SK-N-SH (cell line): ENCODE measurements at regions not wholly inside any gene's neighbourhood (a gene's known extent, or its start where the extent isn't known, plus 50 kb on each side); places are given as distances from the start of the nearest gene placed in this dataset.

Experiments
- CTCF ChIA-PET: fragments of 300-600, 350-600 bp; formaldehyde crosslinking; extraction: SDS; loops from one replicate; lab custom pipeline; 2021; lab: Yijun Ruan, JAX
- POLR2A ChIA-PET: fragments of 350-600 bp; sonication (Branson Sonifier 250); formaldehyde crosslinking; extraction: SDS; loops from one replicate; lab custom pipeline; 2020; ENCODE audit warnings: antibody characterized with exemption, inconsistent platforms; lab: Yijun Ruan, JAX
- DNase-seq: peaks from one replicate; pipeline ENCODE4 v3.0.0; 2012
- H2AFZ ChIP-seq: fragments of 200-600 bp; sonication (generic); 2 replicates; pipeline ENCODE4 v1.8.1; 2016; ENCODE audit warnings: antibody characterized with exemption, mild to moderate bottlenecking, low read depth
- H3F3A ChIP-seq: fragments of 200-600 bp; sonication (generic); replicated peaks from 2 replicates; pipeline ENCODE3; 2016; ENCODE audit warnings: antibody characterized with exemption, mild to moderate bottlenecking; ENCODE audit not compliant: insufficient read depth
- H3K27ac ChIP-seq, 2 experiments: fragments of 200-500 bp in 1 of 2; fragments of 200-600 bp in 1 of 2; sonication (Bioruptor generic) in 1 of 2; sonication (generic), shearing (Covaris generic) in 1 of 2; 2 replicates each; pipeline versions ENCODE4 v1.5.1 to v1.6.1; 2014 to 2016; ENCODE audit warnings: low read depth in 2 of 2, inconsistent platforms in 1 of 2, low read length in 1 of 2, mild to moderate bottlenecking in 1 of 2, mixed read lengths in 1 of 2
- H3K27me3 ChIP-seq: fragments of 200-600 bp; sonication (generic), shearing (Covaris generic); 2 replicates; pipeline ENCODE4 v1.6.1; 2016; ENCODE audit warnings: mixed run types; ENCODE audit not compliant: insufficient read depth
- H3K36me3 ChIP-seq, 2 experiments: fragments of 200-500 bp in 1 of 2; fragments of 200-600 bp in 1 of 2; sonication (Bioruptor generic) in 1 of 2; sonication (generic) in 1 of 2; replicated peaks in 1 of 2; 2 replicates each; pipeline versions ENCODE3 to v1.5.1; 2014 to 2016; ENCODE audit warnings: low read length in 1 of 2, mild to moderate bottlenecking in 1 of 2; ENCODE audit not compliant: insufficient read depth in 2 of 2, control insufficient read depth in 1 of 2
- H3K4me1 ChIP-seq, 2 experiments: fragments of 200-500 bp in 1 of 2; fragments of 200-600 bp in 1 of 2; sonication (Bioruptor generic) in 1 of 2; sonication (generic), shearing (Covaris generic) in 1 of 2; 2 replicates each; pipeline versions ENCODE4 v1.5.1 to v1.6.1; 2014 to 2016; ENCODE audit warnings: low read depth in 1 of 2, low read length in 1 of 2, mixed run types in 1 of 2; ENCODE audit not compliant: insufficient read depth in 2 of 2, control insufficient read depth in 1 of 2
- H3K4me2 ChIP-seq: fragments of 200-600 bp; sonication (generic), shearing (Covaris generic); 2 replicates; pipeline ENCODE4 v1.6.1; 2017; ENCODE audit warnings: mixed run types
- H3K4me3 ChIP-seq, 2 experiments: fragments of 200-500 bp in 1 of 2; fragments of 200-600 bp in 1 of 2; sonication (Bioruptor generic) in 1 of 2; sonication (generic), shearing (Covaris generic) in 1 of 2; 2 replicates each; pipeline versions ENCODE4 v1.5.1 to v1.8.1; 2014 to 2016; ENCODE audit warnings: low read depth in 2 of 2, inconsistent platforms in 1 of 2, low read length in 1 of 2, mild to moderate bottlenecking in 1 of 2, mixed read lengths in 1 of 2, moderate library complexity in 1 of 2
- H3K79me2 ChIP-seq: fragments of 200-600 bp; sonication (generic); 2 replicates; pipeline ENCODE4 v1.8.1; 2017; ENCODE audit warnings: mild to moderate bottlenecking; ENCODE audit not compliant: insufficient read depth
- H3K9ac ChIP-seq: fragments of 200-600 bp; sonication (generic); 2 replicates; pipeline ENCODE4 v1.6.1; 2017; ENCODE audit warnings: mixed run types
- H3K9me2 ChIP-seq: fragments of 200-600 bp; sonication (generic); 2 replicates; pipeline ENCODE4 v1.6.1; 2017; ENCODE audit warnings: mixed run types
- H3K9me3 ChIP-seq: fragments of 200-600 bp; sonication (generic); 2 replicates; pipeline ENCODE4 v1.6.1; 2017; ENCODE audit warnings: mixed run types, mild to moderate bottlenecking, moderate library complexity
- H4K20me1 ChIP-seq: fragments of 200-600 bp; sonication (generic); 2 replicates; pipeline ENCODE4 v1.6.1; 2017; ENCODE audit warnings: mild to moderate bottlenecking, mixed run types; ENCODE audit not compliant: insufficient read depth
- EP300 ChIP-seq, 2 experiments: IDR thresholded peaks; 2 replicates each; pipeline versions ENCODE4 v1.4.0 to v1.6.1; 2012; ENCODE audit warnings: borderline replicate concordance in 1 of 2, low read depth in 1 of 2, low read length in 1 of 2
- EZH2phosphoT487 ChIP-seq: fragments of 200-600 bp; sonication (generic); IDR thresholded peaks from 2 replicates; pipeline ENCODE4 v1.6.1; 2017; ENCODE audit warnings: low read depth, mixed run types, mild to moderate bottlenecking, antibody characterized with exemption, moderate library complexity, borderline replicate concordance
- FOXM1 ChIP-seq: IDR thresholded peaks from 2 replicates; pipeline ENCODE4 v1.4.0; 2012; ENCODE audit warnings: low read depth, mild to moderate bottlenecking
- GABPA ChIP-seq: IDR thresholded peaks from 2 replicates; pipeline ENCODE4 v1.4.0; 2012; ENCODE audit warnings: low read depth, mild to moderate bottlenecking
- GATA2 ChIP-seq: sonication (generic); formaldehyde crosslinking; IDR thresholded peaks from 2 replicates; pipeline ENCODE4 v1.5.0; 2020; ENCODE audit warnings: mild to moderate bottlenecking, missing genetic modification reagents
- JUND ChIP-seq: IDR thresholded peaks from 2 replicates; pipeline ENCODE4 v1.4.0; 2012
- NRF1 ChIP-seq: IDR thresholded peaks from 2 replicates; pipeline ENCODE4 v1.6.1; 2012; ENCODE audit warnings: low read depth, mild to moderate bottlenecking, low read length
- RFX5 ChIP-seq: IDR thresholded peaks from 2 replicates; pipeline ENCODE4 v1.6.1; 2012; ENCODE audit warnings: mild to moderate bottlenecking, improper control_type of control experiment, low read length
- SMC3 ChIP-seq: IDR thresholded peaks from 2 replicates; pipeline ENCODE4 v1.6.1; 2012; ENCODE audit warnings: low read depth, low read length, improper control_type of control experiment
- TAF1 ChIP-seq: IDR thresholded peaks from 2 replicates; pipeline ENCODE4 v1.6.1; 2012; ENCODE audit warnings: low read depth, mild to moderate bottlenecking, low read length, moderate library complexity, borderline replicate concordance
- TEAD4 ChIP-seq: IDR thresholded peaks from 2 replicates; pipeline ENCODE4 v1.4.0; 2012; ENCODE audit warnings: mild to moderate bottlenecking, borderline replicate concordance; ENCODE audit not compliant: insufficient read depth
- YY1 ChIP-seq: IDR thresholded peaks from 2 replicates; pipeline ENCODE4 v1.4.0; 2012; ENCODE audit warnings: low read depth, mild to moderate bottlenecking
- WGBS: methylation state at CpG from one replicate; pipeline ENCODE4 v1.1.6; 2017; ENCODE audit warnings: low lambda C conversion rate; 5-methylcytosine and 5-hydroxymethylcytosine counted together
- TF ChIP-seq, protein P1 (sequence below): IDR thresholded peaks from 2 replicates; pipeline ENCODE4 v1.6.1; 2012; ENCODE audit warnings: mild to moderate bottlenecking, low read depth, low read length, moderate library complexity
- TF ChIP-seq, protein P2 (sequence below): fragments of 150-350 bp; IDR thresholded peaks from 2 replicates; pipeline ENCODE4 v1.6.1; 2017; ENCODE audit warnings: antibody characterized with exemption, low read length, low read depth, borderline replicate concordance
- TF ChIP-seq, protein P3 (sequence below): fragments of 150-350 bp; IDR thresholded peaks from 2 replicates; pipeline ENCODE4 v1.6.1; 2016; ENCODE audit warnings: mild to moderate bottlenecking, low read depth, low read length

DNA sequence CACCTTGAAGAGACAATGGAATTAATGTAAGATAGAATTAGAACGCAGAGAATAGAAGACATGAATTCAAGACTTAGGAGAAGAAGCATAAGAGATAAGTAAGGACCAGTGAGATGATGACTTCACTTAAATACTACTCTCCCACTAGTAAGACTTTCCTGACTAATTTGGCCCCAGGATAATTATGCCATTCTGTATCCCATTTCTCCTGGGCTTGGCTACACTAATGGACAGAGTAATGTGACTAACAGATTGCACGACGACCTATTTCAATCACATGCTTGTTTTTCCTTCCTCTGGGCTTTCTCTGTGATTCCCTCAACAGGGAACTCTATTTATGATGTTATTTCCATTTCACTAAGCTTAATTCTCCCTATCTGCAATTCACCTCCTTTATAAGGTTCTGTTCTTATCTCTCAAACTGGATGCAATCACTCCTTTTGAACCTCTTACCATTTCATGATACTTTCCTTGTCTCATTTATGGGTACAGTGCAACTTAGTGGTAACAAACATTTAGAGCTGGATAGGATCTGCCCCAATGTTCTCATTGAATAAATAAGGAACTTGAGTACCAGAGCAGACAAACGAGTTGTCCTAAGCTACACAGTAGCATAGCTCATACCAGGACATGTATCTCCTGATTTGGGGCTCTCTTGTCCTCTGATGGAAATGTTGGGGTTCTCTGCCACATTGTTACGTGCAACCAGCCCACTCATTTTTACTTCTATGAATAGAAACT lies 102.7 kb downstream of the BTG1 start:
- 85% methylated on average over 5 of the region's 5 CpGs for WGBS
- H3F3A ChIP-seq, result no peaks in the 10 kb centered on the region
- H3K9me3 ChIP-seq, result no peaks in the 10 kb centered on the region
- no peak overlapping the region for H3K4me2 ChIP-seq
- ChIA-PET POLR2A (no interaction called here), CTCF (interaction anchor here (1.4 kb wide), 1 partner anchor 14 kb away, joined by 3 read pairs; no protein-coding TSS in a partner anchor)
- H3K9ac ChIP-seq, result no peak overlapping the region
- H3K27ac ChIP-seq, result no peak overlapping the region
- H3K36me3 ChIP-seq, result no peaks in the 10 kb centered on the region
- H3K27me3 ChIP-seq, result no peaks in the 10 kb centered on the region
- H3K9me2 ChIP-seq, result no peaks in the 10 kb centered on the region
- no peak overlapping the region for H2AFZ ChIP-seq
- TF ChIP-seq GATA2 (no peak), RFX5 (no peak), TAF1 (no peak), JUND (no peak), SMC3 (no peak), FOXM1 (no peak)
- TF ChIP-seq, protein P1, sequence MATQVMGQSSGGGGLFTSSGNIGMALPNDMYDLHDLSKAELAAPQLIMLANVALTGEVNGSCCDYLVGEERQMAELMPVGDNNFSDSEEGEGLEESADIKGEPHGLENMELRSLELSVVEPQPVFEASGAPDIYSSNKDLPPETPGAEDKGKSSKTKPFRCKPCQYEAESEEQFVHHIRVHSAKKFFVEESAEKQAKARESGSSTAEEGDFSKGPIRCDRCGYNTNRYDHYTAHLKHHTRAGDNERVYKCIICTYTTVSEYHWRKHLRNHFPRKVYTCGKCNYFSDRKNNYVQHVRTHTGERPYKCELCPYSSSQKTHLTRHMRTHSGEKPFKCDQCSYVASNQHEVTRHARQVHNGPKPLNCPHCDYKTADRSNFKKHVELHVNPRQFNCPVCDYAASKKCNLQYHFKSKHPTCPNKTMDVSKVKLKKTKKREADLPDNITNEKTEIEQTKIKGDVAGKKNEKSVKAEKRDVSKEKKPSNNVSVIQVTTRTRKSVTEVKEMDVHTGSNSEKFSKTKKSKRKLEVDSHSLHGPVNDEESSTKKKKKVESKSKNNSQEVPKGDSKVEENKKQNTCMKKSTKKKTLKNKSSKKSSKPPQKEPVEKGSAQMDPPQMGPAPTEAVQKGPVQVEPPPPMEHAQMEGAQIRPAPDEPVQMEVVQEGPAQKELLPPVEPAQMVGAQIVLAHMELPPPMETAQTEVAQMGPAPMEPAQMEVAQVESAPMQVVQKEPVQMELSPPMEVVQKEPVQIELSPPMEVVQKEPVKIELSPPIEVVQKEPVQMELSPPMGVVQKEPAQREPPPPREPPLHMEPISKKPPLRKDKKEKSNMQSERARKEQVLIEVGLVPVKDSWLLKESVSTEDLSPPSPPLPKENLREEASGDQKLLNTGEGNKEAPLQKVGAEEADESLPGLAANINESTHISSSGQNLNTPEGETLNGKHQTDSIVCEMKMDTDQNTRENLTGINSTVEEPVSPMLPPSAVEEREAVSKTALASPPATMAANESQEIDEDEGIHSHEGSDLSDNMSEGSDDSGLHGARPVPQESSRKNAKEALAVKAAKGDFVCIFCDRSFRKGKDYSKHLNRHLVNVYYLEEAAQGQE, result no peak
- TF ChIP-seq, protein P2, sequence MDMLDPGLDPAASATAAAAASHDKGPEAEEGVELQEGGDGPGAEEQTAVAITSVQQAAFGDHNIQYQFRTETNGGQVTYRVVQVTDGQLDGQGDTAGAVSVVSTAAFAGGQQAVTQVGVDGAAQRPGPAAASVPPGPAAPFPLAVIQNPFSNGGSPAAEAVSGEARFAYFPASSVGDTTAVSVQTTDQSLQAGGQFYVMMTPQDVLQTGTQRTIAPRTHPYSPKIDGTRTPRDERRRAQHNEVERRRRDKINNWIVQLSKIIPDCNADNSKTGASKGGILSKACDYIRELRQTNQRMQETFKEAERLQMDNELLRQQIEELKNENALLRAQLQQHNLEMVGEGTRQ, result no peak
- no peaks in the 10 kb centered on the region for H4K20me1 ChIP-seq
- H3K79me2 ChIP-seq, result no peaks in the 10 kb centered on the region
- H3K4me3 ChIP-seq, result no peak overlapping the region
- no peak for DNase-seq
- peaks cover 0 to 10% of the 10 kb centered on the region in 2 experiments; a peak in 3 of 4 replicates for H3K4me1 ChIP-seq

DNA sequence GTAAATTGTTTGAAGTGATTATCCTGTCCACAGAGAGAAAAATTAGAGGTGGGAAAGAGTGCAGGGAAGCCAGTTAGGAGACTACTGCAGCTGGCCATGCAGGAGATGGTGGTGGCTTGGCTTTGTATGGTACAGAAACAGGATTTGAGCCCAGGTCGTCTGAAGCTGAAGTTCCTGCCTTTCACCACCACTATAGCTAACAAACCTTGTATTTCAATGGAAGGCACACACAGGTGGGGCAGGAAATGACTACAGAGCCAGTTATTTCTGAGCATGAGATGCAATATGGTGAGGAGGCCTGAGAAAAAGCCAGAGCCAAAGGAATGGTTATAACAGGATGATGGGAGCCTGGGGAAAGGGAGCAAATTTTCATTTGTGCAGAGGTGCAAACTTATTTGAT lies 103.9 kb downstream of the BTG1 start:
- ChIA-PET CTCF (no interaction called here), POLR2A (no interaction called here)
- Histone ChIP-seq H3K4me2 (no peak overlapping the region), H2AFZ (no peak overlapping the region), H3K9me3 (no peaks in the 10 kb centered on the region), H4K20me1 (no peaks in the 10 kb centered on the region), H3K4me1 (peaks cover 8 to 11% of the 10 kb centered on the region in 2 experiments; a peak in 3 of 4 replicates), H3K9me2 (no peaks in the 10 kb centered on the region), H3K36me3 (no peaks in the 10 kb centered on the region), H3K27ac (no peak overlapping the region), H3K79me2 (no peaks in the 10 kb centered on the region), H3K27me3 (no peaks in the 10 kb centered on the region), H3F3A (no peaks in the 10 kb centered on the region), H3K9ac (no peak overlapping the region), H3K4me3 (no peak overlapping the region)
- WGBS, result 53% methylated on average over 1 of the region's 1 CpG
- TF ChIP-seq EP300 (IDR thresholded peaks at IDR 0.05; ENCODE audit: borderline replicate concordance in 1 of 2, low read depth in 1 of 2, low read length in 1 of 2) (no peak), YY1 (no peak), TEAD4 (no peak), GABPA (no peak), EZH2phosphoT487 (no peak), NRF1 (no peak)
- TF ChIP-seq, protein P2, result no peak
- TF ChIP-seq, protein P3, sequence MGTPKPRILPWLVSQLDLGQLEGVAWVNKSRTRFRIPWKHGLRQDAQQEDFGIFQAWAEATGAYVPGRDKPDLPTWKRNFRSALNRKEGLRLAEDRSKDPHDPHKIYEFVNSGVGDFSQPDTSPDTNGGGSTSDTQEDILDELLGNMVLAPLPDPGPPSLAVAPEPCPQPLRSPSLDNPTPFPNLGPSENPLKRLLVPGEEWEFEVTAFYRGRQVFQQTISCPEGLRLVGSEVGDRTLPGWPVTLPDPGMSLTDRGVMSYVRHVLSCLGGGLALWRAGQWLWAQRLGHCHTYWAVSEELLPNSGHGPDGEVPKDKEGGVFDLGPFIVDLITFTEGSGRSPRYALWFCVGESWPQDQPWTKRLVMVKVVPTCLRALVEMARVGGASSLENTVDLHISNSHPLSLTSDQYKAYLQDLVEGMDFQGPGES, result no peak
- DNase-seq, result no peak
